CD4-positive, alpha-beta T cell (primary cell): ENCODE measurements at regions not wholly inside any gene's neighbourhood (a gene's known extent, or its start where the extent isn't known, plus 50 kb on each side); places are given as distances from the start of the nearest gene placed in this dataset.

ENCODE experiments used
- ATAC-seq: fragments of 200-7000 bp; cut with Tn5 transposase; one replicate; pipeline ENCODE4 v1.10.0; 2022; ENCODE audit warnings: mild to moderate bottlenecking; ENCODE audit not compliant: poor library complexity
- CTCF ChIA-PET: fragments of 350-600 bp; sonication (Branson Sonifier 250); formaldehyde crosslinking; loops from one replicate; lab custom pipeline; 2021; ENCODE audit warnings: antibody characterized with exemption, inconsistent platforms; lab: Charles Lee
- POLR2A ChIA-PET: fragments of 350-600 bp; sonication (Branson Sonifier 250); formaldehyde crosslinking; loops from one replicate; lab custom pipeline; 2021; ENCODE audit warnings: antibody characterized with exemption, inconsistent platforms; lab: Charles Lee
- DNase-seq, 14 experiments: peaks; one replicate each; pipeline ENCODE4 v3.0.0-alpha.2; 2013 to 2020; ENCODE audit warnings: mixed read lengths in 2 of 14
- H3K27ac ChIP-seq, 2 donors: one replicate each; pipeline versions ENCODE4 v1.5.1 to v1.7.0; 2013; ENCODE audit warnings: low read length in 2 of 2, low read depth in 1 of 2, mild to moderate bottlenecking in 1 of 2
- H3K27me3 ChIP-seq, 2 experiments: 1 replicate in 1 of 2; 2 replicates in 1 of 2; pipeline versions ENCODE4 v1.6.1 to v1.7.0; 2013; ENCODE audit warnings: low read length in 2 of 2, control low read depth in 1 of 2, mild to moderate bottlenecking in 1 of 2, moderate library complexity in 1 of 2; ENCODE audit not compliant: insufficient read depth in 2 of 2, control insufficient read depth in 1 of 2
- H3K36me3 ChIP-seq: one replicate; pipeline ENCODE4 v1.6.1; 2013; ENCODE audit warnings: low read length, control low read depth; ENCODE audit not compliant: insufficient read depth
- H3K4me1 ChIP-seq: one replicate; pipeline ENCODE4 v1.6.1; 2013; ENCODE audit warnings: low read length, control low read depth; ENCODE audit not compliant: insufficient read depth
- H3K4me3 ChIP-seq: one replicate; pipeline ENCODE4 v1.5.1; 2013; ENCODE audit warnings: mild to moderate bottlenecking, low read length, moderate library complexity
- H3K9me3 ChIP-seq, 2 experiments: 1 replicate in 1 of 2; 2 replicates in 1 of 2; pipeline versions ENCODE4 v1.6.1 to v1.7.0; 2013; ENCODE audit warnings: low read length in 2 of 2, mild to moderate bottlenecking in 2 of 2, control low read depth in 1 of 2, moderate library complexity in 1 of 2; ENCODE audit not compliant: control insufficient read depth in 1 of 2, insufficient read depth in 1 of 2
- H3K27ac Mint-ChIP-seq: one replicate; pipeline ENCODE4 v1.8.0; 2020; ENCODE audit warnings: mixed read lengths
- H3K27me3 Mint-ChIP-seq: one replicate; pipeline ENCODE4 v1.8.0; 2021; ENCODE audit warnings: mixed read lengths
- H3K36me3 Mint-ChIP-seq: one replicate; pipeline ENCODE4 v1.8.0; 2021; ENCODE audit warnings: low read depth, mixed read lengths
- H3K4me1 Mint-ChIP-seq: one replicate; pipeline ENCODE4 v1.8.0; 2021; ENCODE audit warnings: low read depth, mixed read lengths
- H3K4me3 Mint-ChIP-seq: one replicate; pipeline ENCODE4 v1.8.0; 2020; ENCODE audit warnings: mild to moderate bottlenecking, mixed read lengths
- H3K9me3 Mint-ChIP-seq: one replicate; pipeline ENCODE4 v1.8.0; 2020; ENCODE audit warnings: mixed read lengths
- CTCF ChIP-seq: fragments of 200-600 bp; IDR thresholded peaks from one replicate; pipeline ENCODE4 v1.8.0; 2022; ENCODE audit warnings: antibody characterized with exemption, mild to moderate bottlenecking
- intact Hi-C, 2 experiments: fragments of 100-400 bp; cut with DNase I in 1 of 2; cut with micrococcal nuclease in 1 of 2; formaldehyde crosslinking; loops; one replicate each; pipeline versions ENCODE4 v1.15.1 to v1.9.0; 2023 to 2025; cut with DNase I, micrococcal nuclease

DNA sequence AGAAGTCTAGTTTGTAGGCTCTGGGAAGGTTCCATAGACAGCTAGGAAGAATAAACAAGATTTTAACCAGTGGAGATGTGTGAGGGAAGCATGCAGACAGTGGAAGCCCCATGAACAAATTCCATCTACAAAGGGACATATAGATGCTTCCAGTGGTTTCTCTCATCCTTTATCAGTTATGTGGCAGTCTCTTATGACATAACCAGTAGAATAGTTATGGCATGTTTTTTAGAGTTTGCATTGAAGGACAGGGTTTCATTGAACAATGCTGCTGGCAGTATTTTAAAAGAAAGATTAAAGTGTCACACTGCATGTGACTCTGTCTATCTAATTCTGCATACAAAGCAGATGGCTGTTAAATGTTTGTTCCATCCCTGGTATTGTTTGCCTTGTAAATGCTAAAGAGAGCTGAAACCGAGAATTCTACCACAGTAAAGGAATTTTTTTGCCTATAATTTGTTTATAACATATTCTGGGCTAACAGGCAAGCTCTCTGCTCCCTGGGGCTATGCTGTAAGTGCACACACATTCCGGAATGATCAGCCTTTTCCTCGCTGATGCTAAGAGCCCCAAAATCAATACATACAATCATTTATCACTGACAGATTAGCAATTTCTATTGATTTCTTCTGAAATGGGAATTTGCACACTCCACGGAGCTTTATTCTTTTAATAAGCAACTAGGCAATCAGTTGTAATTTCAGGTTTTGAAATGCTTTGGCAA lies 76.8 kb upstream of the PELI1 start:
- ATAC-seq (no peak), DNase-seq (no peak)
- TF ChIP-seq CTCF: no peak
- intact Hi-C loops: no loop called here
- Histone ChIP-seq H3K4me3 (no peak overlapping the region), H3K36me3 (no peaks in the 10 kb centered on the region), H3K27me3 (no peaks in the 10 kb centered on the region), H3K9me3 (no peaks in the 10 kb centered on the region), H3K4me1 (peaks cover 14% of the 10 kb centered on the region), H3K27ac (no peak overlapping the region)
- H3K27me3 Mint-ChIP-seq: no peaks in the 10 kb centered on the region
- no peaks in the 10 kb centered on the region for H3K36me3 Mint-ChIP-seq
- CTCF ChIA-PET: no interaction called here
- H3K4me1 Mint-ChIP-seq: peaks cover 51% of the 10 kb centered on the region
- H3K27ac Mint-ChIP-seq: no peak overlapping the region
- H3K9me3 Mint-ChIP-seq: no peaks in the 10 kb centered on the region
- no peak overlapping the region for H3K4me3 Mint-ChIP-seq
- POLR2A ChIA-PET: no interaction called here

- Histone ChIP-seq H3K9me3 (no peaks in the 10 kb centered on the region), H3K27ac (no peak overlapping the region), H3K4me3 (no peak overlapping the region), H3K27me3 (no peaks in the 10 kb centered on the region), H3K36me3 (no peaks in the 10 kb centered on the region), H3K4me1 (peaks cover 14% of the 10 kb centered on the region)
- H3K27me3 Mint-ChIP-seq: no peaks in the 10 kb centered on the region
- H3K27ac Mint-ChIP-seq: peak overlapping the region; percentile 77
- no peak for DNase-seq
- intact Hi-C loops: no loop called here
- no peak overlapping the region for H3K4me3 Mint-ChIP-seq
- peaks cover 50% of the 10 kb centered on the region for H3K4me1 Mint-ChIP-seq
- H3K9me3 Mint-ChIP-seq: no peaks in the 10 kb centered on the region
- POLR2A ChIA-PET: interaction anchor here (1.8 kb wide), 1 partner anchor 97 kb away, joined by 6 read pairs; no protein-coding TSS in a partner anchor
- ATAC-seq: no peak
- no peaks in the 10 kb centered on the region for H3K36me3 Mint-ChIP-seq
- CTCF ChIA-PET: interaction anchor here (1.1 kb wide), 1 partner anchor 49 kb away, joined by 3 read pairs; no protein-coding TSS in a partner anchor
- no peak for TF ChIP-seq CTCF
Measured at GRCh38 chr2:64221935-64222334, 77.7 kb upstream of the PELI1 start.

DNA sequence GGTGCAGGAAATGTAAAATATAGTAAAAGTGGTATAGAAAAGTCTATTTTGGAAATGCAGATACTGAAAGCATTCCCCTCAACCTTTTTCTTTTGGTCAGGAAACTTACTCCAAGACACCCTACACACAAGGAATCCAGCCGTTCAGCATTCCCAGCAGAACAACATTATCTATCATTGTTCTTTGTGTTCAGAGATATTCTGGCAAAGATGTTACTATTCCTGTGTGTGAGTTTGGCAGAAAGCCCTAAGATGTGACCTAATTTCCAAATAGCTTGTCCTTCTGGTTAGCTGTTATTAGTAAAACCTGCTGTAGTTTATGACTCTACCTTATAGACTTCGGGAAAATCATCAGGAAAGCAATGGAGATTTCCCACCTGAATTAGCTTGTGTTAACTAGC lies 78.1 kb upstream of the PELI1 start:
- DNase-seq (no peak), ATAC-seq (no peak)
- no peak overlapping the region for H3K27ac ChIP-seq
- H3K27me3 ChIP-seq: no peaks in the 10 kb centered on the region
- peaks cover 14% of the 10 kb centered on the region for H3K4me1 ChIP-seq
- intact Hi-C loops: no loop called here
- no peak for TF ChIP-seq CTCF
- no peaks in the 10 kb centered on the region for H3K36me3 ChIP-seq
- ChIA-PET POLR2A (interaction anchor here (0.6 to 2.5 kb wide), 4 partner anchors 7 to 97 kb away, joined by 3 to 20 read pairs (median 11); no protein-coding TSS in a partner anchor), CTCF (interaction anchor here (1.1 to 1.4 kb wide), 2 partner anchors 49 to 108 kb away, joined by 3 read pairs; no protein-coding TSS in a partner anchor)
- Mint-ChIP-seq H3K4me1 (peaks cover 45% of the 10 kb centered on the region), H3K4me3 (no peak overlapping the region), H3K27ac (peak overlapping the region; percentile 77), H3K9me3 (no peaks in the 10 kb centered on the region), H3K27me3 (no peaks in the 10 kb centered on the region), H3K36me3 (no peaks in the 10 kb centered on the region)
- H3K4me3 ChIP-seq: no peak overlapping the region
- H3K9me3 ChIP-seq: no peaks in the 10 kb centered on the region
